ENCODE measurements at regions not wholly inside any gene's neighbourhood (a gene's known extent, or its start where the extent isn't known, plus 50 kb on each side); places are given as distances from the start of the nearest gene placed in this dataset.

DNA sequence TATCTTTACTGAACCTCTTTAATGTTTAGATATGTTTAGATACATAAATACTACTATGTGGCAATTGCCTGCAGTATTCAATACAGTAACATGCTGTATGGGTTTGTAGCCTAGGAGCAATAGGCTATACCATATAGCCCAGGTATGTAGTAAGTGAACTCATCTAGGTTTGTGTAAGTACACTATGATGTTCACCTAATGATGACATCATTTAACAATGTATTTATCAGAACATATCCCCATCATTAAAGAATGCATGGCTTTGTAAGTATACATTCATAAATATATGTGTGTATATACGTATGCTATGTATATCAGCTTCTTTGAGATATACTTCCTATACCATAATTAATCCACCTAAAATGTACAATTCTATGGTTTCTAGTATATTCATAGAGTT lies 631.2 kb upstream of the MAN1A1 start:
- Histone ChIP-seq H3K9me3 (no peaks in the 10 kb centered on the region), H3K4me3 (no peak overlapping the region), H3K4me1 (no peaks in the 10 kb centered on the region), H3K27me3 (no peaks in the 10 kb centered on the region), H3K27ac (no peak overlapping the region), H3K36me3 (no peaks in the 10 kb centered on the region)
- intact Hi-C loops (cut with DNase I; ENCODE audit: low total_unique reads), result no loop called here
- TF ChIP-seq POLR2A (IDR thresholded peaks at IDR 0.05) (no peak), CTCF (IDR thresholded peaks at IDR 0.05) (no peak)
- no peak for DNase-seq

DNA sequence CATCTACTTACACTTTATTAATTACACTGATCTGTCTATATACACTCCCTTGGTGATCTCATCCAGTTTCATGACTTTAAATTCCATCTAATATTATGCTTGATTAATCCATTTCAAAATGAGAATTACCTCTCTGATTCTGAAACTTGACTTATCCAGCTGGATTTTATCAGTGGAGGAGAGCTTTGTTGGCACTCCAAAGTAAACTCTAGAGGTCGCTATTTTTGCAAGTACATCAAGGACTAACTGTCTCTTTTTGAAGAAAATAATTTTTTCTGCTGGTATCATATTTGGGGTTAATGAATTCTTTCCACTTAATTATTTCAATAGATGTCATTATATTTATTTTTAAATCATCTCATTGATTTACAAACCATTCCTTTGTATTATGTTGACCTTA lies 630.3 kb upstream of the MAN1A1 start:
- no peak for DNase-seq
- no peak overlapping the region for H3K27ac ChIP-seq
- H3K9me3 ChIP-seq, result no peaks in the 10 kb centered on the region
- H3K36me3 ChIP-seq, result no peaks in the 10 kb centered on the region
- H3K4me3 ChIP-seq, result no peak overlapping the region
- H3K27me3 ChIP-seq, result no peaks in the 10 kb centered on the region
- TF ChIP-seq CTCF (IDR thresholded peaks at IDR 0.05), result no peak
- no peaks in the 10 kb centered on the region for H3K4me1 ChIP-seq
- intact Hi-C loops (cut with DNase I; ENCODE audit: low total_unique reads), result no loop called here

DNA sequence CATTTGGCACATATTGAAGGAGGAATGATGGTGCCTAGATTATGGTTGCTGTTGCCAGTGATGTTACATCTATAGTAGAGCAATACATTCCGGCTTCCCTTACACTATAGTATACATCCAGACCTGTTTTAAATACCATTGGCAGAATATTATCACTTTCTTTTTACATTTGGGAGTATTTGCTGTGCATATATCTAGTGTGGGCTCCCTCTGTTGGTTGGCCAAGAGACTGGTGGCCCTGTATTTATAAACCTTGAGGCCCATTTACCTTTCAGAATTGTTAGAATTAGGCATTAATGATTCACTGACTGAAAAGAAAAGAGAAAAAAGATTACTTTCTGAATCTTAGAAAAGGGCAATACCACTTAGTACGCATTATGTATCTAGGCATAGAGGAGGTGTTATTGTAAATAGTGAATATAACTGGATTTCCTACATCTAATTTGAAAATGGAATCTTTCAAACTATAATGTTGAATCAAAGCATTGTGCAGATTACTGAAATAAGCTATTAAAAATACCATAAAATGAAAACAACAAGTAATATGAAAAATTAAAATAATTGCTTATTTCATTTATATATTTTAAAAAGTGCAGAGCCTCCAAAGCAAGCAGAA lies 628.8 kb upstream of the MAN1A1 start:
- no peaks in the 10 kb centered on the region for H3K27me3 ChIP-seq
- H3K36me3 ChIP-seq, result no peaks in the 10 kb centered on the region
- H3K27ac ChIP-seq, result no peak overlapping the region
- H3K4me3 ChIP-seq, result no peak overlapping the region
- TF ChIP-seq POLR2A (IDR thresholded peaks at IDR 0.05) (no peak), CTCF (IDR thresholded peaks at IDR 0.05) (peak in 1 of 4 experiments; percentile 6)
- no peaks in the 10 kb centered on the region for H3K4me1 ChIP-seq
- DNase-seq, result no peak
- H3K9me3 ChIP-seq, result no peaks in the 10 kb centered on the region
- intact Hi-C loops (cut with DNase I; ENCODE audit: low total_unique reads), result no loop called here

DNA sequence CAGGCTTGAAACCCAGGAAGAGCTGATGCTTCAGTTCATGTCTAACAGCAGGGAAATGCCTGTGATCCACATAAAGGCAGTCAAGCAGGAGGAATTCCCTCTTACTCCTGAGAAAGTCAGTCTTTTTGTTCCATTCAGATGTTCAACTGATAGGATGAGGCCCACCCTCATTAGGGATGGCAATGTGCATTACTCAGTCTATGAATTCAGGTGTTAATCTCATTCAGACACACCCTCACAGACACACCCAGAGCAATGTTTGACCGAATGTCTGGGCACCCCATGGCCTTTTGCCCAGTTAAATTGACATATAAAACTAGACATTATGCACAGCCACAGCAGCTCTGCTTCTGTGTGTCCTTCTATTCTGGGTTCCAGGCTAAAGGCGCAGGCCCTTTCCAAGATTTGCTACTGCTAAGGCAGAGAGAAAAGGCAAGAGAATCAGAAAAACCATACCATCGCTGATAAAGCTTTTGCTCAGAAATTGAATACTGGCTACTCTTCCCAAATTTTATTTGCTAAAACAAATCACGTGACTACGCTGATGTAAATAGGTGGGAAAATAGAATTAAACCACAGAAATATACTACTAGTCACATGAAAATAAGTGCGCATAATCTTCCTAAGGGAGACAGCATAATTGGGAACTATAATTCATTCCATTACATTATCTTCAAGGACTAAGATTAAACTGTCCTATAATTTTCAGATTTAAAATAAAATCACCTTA lies 625.0 kb upstream of the MAN1A1 start:
- H3K27ac ChIP-seq, result no peak overlapping the region
- no peak overlapping the region for H3K4me3 ChIP-seq
- DNase-seq, result no peak
- no peaks in the 10 kb centered on the region for H3K9me3 ChIP-seq
- no peaks in the 10 kb centered on the region for H3K4me1 ChIP-seq
- intact Hi-C loops (cut with DNase I; ENCODE audit: low total_unique reads), result no loop called here
- no peaks in the 10 kb centered on the region for H3K36me3 ChIP-seq
- no peaks in the 10 kb centered on the region for H3K27me3 ChIP-seq
- TF ChIP-seq POLR2A (IDR thresholded peaks at IDR 0.05), result no peak
- TF ChIP-seq CTCF (IDR thresholded peaks at IDR 0.05), result no peak

DNA sequence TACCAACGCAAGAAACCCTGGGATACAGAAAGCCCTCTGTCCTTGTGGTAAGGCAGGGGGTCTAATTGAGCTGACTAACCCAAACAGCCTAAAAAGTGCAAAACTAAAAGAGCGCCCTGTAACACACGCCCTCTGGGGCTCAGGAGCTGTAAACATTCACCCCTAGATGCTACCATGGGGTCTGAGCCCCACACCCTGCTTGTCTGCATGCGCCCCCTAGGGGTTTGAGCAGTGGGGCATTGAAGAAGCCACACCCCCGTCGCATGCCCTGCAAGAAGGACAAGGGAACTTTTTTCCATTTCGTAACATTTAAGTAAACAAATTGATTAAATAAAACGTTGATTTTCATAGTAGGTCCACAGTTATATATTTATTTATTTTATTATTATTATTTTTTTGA lies 616.9 kb upstream of the MAN1A1 start:
- Histone ChIP-seq H3K4me1 (no peaks in the 10 kb centered on the region), H3K4me3 (no peak overlapping the region), H3K27me3 (no peaks in the 10 kb centered on the region), H3K36me3 (no peaks in the 10 kb centered on the region), H3K27ac (no peak overlapping the region), H3K9me3 (no peaks in the 10 kb centered on the region)
- DNase-seq, result no peak
- intact Hi-C loops (cut with DNase I; ENCODE audit: low total_unique reads), result no loop called here
- no peak for TF ChIP-seq POLR2A (IDR thresholded peaks at IDR 0.05)
- TF ChIP-seq CTCF (IDR thresholded peaks at IDR 0.05), result no peak

Measured in uterus (tissue), 3 donors.